GM19035 (cell line): ENCODE measurements at regions not wholly inside any gene's neighbourhood (a gene's known extent, or its start where the extent isn't known, plus 50 kb on each side); places are given as distances from the start of the nearest gene placed in this dataset.
A peak's percentile ranks its signal among the peaks of the same experiment; 100 is the strongest.

Experiments
- ATAC-seq: cut with Tn5 transposase; IDR thresholded peaks from one replicate; pipeline ENCODE4 v1.9.1; 2021; ENCODE audit not compliant: unreplicated experiment

- no peak for ATAC-seq
These were observed 91.6 kb upstream of the CXCL12 start for GRCh38 chr10:44476409-44477045.

- ATAC-seq: no peak
These were observed 92.1 kb upstream of the CXCL12 start for GRCh38 chr10:44477046-44477425.

- no peak for ATAC-seq
These were observed 93.1 kb upstream of the CXCL12 start for GRCh38 chr10:44478040-44478439.

GRCh38 chr10:44478876-44479705, 94.2 kb upstream of the CXCL12 start:
- no peak for ATAC-seq

- no peak for ATAC-seq
These were observed 107.8 kb upstream of the CXCL12 start for GRCh38 chr10:44492678-44493077.

- ATAC-seq: no peak
These were observed 113.3 kb upstream of the CXCL12 start for GRCh38 chr10:44498222-44498621.

GRCh38 chr10:44500451-44500850, 115.6 kb upstream of the CXCL12 start:
- ATAC-seq: no peak

GRCh38 chr10:44506386-44506785, 121.5 kb upstream of the CXCL12 start:
- no peak for ATAC-seq

GRCh38 chr10:44510379-44511115, 125.7 kb upstream of the CXCL12 start:
- ATAC-seq: no peak

GRCh38 chr10:44511166-44511565, 126.3 kb upstream of the CXCL12 start:
- no peak for ATAC-seq

- no peak for ATAC-seq
These were observed 126.7 kb upstream of the CXCL12 start for GRCh38 chr10:44511601-44512000.

GRCh38 chr10:44512431-44513022, 127.6 kb upstream of the CXCL12 start:
- ATAC-seq: no peak

- no peak for ATAC-seq
These were observed 128.7 kb upstream of the CXCL12 start for GRCh38 chr10:44513591-44513990.

GRCh38 chr10:44516891-44517290, 132.0 kb upstream of the CXCL12 start:
- no peak for ATAC-seq

- ATAC-seq: peak; percentile 46
These were observed 132.7 kb upstream of the CXCL12 start for GRCh38 chr10:44517635-44518034.

GRCh38 chr10:44519361-44519760, 134.5 kb upstream of the CXCL12 start:
- ATAC-seq: no peak

GRCh38 chr10:44520651-44521050, 135.8 kb upstream of the CXCL12 start:
- no peak for ATAC-seq

- ATAC-seq: no peak
These were observed 154.3 kb upstream of the CXCL12 start for GRCh38 chr10:44539178-44539577.

GRCh38 chr10:44552726-44553125, 167.8 kb upstream of the CXCL12 start:
- ATAC-seq: no peak

GRCh38 chr10:44557596-44558191, 172.8 kb upstream of the CXCL12 start:
- ATAC-seq: no peak

- no peak for ATAC-seq
These were observed 173.6 kb upstream of the CXCL12 start for GRCh38 chr10:44558521-44558920.
